NCI-H2107 treated with DMSO at 0.1 percent for 48 hours (cell line): ENCODE measurements at regions not wholly inside any gene's neighbourhood (a gene's known extent, or its start where the extent isn't known, plus 50 kb on each side); places are given as distances from the start of the nearest gene placed in this dataset.

Experiments
- DNase-seq: peaks from one replicate; lab custom pipeline; 2025; ENCODE audit not compliant: unreplicated experiment; lab: John Stamatoyannopoulos, UW

DNA sequence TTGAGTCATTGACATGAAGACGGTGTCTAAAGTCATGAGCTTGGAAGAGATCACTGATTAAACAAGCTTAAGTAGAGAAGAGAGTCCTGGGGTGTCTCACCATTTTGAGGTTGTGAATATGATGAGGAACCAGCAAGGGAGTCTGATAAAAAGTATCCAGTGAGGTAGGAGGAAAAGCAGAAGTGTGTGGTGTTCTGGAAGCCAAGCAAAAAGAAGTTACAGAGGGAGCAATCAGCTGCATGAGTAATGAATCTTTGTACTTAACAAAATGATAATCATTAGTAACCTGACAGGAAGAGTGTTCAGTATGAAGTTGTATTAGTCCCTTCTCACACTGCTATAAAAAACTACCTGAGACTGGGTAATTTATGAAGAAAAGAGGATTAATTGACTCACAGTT lies 131.3 kb downstream of the C11orf87 start:
- DNase-seq = no peak

GRCh38 chr11:109554951-109555350 lies 133.0 kb downstream of the C11orf87 start:
- no peak for DNase-seq

GRCh38 chr11:109564241-109564640 lies 142.3 kb downstream of the C11orf87 start:
- no peak for DNase-seq

DNA sequence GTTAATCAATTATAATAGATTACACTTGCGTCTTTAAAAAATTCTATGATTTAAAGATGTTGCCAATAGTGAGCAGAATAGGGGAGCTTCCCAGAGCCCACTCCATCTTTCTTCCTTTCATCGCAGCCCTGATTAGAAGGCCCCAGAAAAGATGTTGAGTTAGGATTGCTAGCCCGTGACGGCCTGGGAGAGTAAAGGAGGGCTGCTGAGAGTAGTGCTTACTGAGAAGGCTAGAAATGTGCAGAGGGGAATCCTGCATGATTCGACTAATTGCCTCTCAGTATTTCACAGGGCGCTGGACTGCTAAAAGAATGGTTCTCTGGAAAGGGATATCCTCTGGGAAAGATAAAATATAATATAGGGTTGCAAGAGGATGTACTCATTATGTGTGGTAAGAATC lies 160.5 kb downstream of the C11orf87 start:
- no peak for DNase-seq

GRCh38 chr11:109584001-109584972 lies 162.3 kb downstream of the C11orf87 start:
- no peak for DNase-seq

DNA sequence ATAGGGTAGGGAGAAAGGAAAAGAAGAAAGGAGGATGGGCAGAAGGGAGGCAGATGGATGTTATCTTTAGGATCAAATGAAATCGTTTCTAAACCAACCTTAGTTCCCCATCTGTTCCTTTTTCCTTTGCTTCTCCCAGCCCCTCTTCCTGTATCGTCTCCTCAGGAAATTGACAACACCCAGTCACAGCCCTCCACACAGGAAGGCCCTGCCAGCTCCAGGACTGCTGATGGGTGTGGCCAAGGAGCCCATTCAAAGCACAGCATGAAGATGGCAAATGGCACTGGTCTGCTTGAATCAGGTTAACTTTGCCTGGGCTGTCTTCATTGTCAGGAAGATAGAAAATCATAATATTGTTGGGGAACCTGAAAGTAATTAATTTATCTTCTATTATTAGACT lies 164.8 kb downstream of the C11orf87 start:
- DNase-seq = no peak

GRCh38 chr11:109590782-109591181 lies 168.8 kb downstream of the C11orf87 start:
- DNase-seq = no peak

GRCh38 chr11:109597336-109597735 lies 175.3 kb downstream of the C11orf87 start:
- DNase-seq = no peak

GRCh38 chr11:109604481-109605400 lies 182.8 kb downstream of the C11orf87 start:
- no peak for DNase-seq

GRCh38 chr11:109606256-109606655 lies 184.3 kb downstream of the C11orf87 start:
- no peak for DNase-seq

GRCh38 chr11:109609454-109610185 lies 187.6 kb downstream of the C11orf87 start:
- no peak for DNase-seq

GRCh38 chr11:109612496-109612895 lies 190.5 kb downstream of the C11orf87 start:
- DNase-seq = no peak

- DNase-seq = no peak
These were observed 197.5 kb downstream of the C11orf87 start for GRCh38 chr11:109619498-109619897.

- no peak for DNase-seq
These were observed 207.7 kb downstream of the C11orf87 start for GRCh38 chr11:109629734-109630133.

GRCh38 chr11:109641549-109641948 lies 219.6 kb downstream of the C11orf87 start:
- no peak for DNase-seq

DNA sequence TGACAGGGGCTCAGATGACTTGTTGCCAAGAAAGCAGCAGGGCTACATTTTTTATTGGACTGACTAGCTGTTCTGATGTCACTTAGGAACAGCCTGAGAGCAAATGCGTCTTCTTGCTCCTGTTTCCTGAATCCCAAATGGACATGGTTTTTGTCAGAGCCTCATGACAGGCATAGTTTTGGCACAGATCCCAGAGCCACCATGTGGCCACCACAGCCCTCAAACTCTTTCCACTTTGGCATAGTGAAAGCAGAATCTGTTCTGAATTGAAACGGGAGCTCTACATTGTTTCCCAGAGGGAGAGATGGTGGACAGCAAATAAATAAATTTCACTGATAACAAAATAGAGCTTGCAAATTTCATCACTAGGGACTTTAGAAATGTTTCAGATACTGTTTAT lies 222.2 kb downstream of the C11orf87 start:
- peak; percentile 78 for DNase-seq

GRCh38 chr11:109648804-109649203 lies 226.8 kb downstream of the C11orf87 start:
- DNase-seq = no peak

DNA sequence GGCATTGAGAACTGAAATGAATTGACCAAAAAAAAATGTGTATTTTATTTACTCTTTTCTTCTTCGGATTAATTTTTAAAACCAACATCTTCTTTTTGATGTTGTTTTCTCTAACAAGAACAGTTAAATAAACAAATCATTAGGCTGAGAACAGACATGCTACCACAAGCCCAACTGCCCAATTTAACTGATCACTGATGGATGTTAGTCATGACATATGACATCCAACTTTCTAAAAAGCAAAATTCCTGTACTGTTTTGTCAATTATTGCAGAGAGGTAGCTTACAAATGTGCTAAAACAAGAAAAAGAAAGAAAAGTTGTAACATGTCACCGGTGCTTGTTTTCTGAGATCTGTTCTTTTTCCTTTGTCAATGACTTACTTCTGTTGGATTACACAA lies 232.1 kb downstream of the C11orf87 start:
- DNase-seq = no peak

DNA sequence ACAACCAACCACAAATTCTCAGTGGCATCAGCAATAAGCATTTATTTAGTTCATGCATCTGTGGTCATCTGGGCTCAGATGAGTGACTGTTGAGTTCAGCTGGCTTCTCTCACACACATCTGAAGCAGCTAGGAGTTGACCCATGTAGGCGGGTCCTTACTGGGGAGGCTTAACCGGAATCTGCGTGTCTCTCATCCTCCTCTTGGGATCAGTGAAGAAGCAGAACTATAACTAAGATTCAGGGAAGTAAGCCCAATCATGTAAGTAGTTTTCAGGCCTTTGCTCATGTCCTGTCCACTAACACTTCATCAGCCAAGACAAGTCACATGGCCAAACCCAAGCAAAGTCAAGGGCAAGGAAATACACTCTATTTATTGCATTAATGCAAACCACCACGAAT lies 236.2 kb downstream of the C11orf87 start:
- no peak for DNase-seq

DNA sequence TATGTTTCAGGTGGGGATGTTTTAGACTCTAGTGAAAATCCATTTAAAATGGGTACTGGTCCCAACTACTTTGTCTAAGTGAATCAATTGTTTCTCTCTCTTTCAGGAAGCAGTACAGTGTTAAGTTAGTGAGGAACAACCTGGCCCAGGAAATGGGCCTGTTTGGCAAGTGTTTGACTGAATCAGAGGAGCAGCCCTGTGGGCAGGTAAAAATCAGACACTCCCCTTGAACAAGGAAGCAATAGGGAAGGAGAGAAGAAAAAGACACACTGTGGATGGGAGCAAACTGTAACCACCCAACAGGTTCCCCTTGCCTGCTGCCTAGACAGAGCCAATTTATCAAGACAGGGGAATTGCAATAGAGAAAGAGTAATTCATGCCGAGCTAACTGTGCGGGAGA lies 245.7 kb downstream of the C11orf87 start:
- no peak for DNase-seq
